Spleen (tissue), 7 donors: ENCODE measurements at regions not wholly inside any gene's neighbourhood (a gene's known extent, or its start where the extent isn't known, plus 50 kb on each side); places are given as distances from the start of the nearest gene placed in this dataset.

Experiments used
- POLR2A ChIP-seq, 3 donors: fragments of 450-650 bp; IDR thresholded peaks; one replicate each; pipeline ENCODE4 v1.5.1; 2017; ENCODE audit warnings: antibody characterized with exemption in 3 of 3, mild to moderate bottlenecking in 1 of 3
- TF ChIP-seq, protein P1 (sequence below), 11 experiments: fragments of 200-600 bp in 7 of 11; fragments of 450-650 bp in 4 of 11; sonication (generic) in 4 of 11; IDR thresholded peaks in 8 of 11; conservative IDR thresholded peaks in 3 of 11; 1 replicate in 7 of 11; 2 replicates in 4 of 11; pipeline versions ENCODE4 v1.4.0 to v1.8.0; 2016 to 2021; ENCODE audit warnings: antibody characterized with exemption in 11 of 11, inconsistent platforms in 4 of 11, mild to moderate bottlenecking in 1 of 11
- donor health status: DM: no; HTN: no; CAD: no; lungs with moderate emphysema.
- donor health status: DM: no; HTN: no; CAD: no.
- donor health status: DM: no; HTN: no; CAD: no.

GRCh38 chr22:23415490-23415851 is 164.6 kb downstream of the IGLL1 start:
- TF ChIP-seq POLR2A (IDR thresholded peaks at IDR 0.05), result no peak
- TF ChIP-seq, protein P1, sequence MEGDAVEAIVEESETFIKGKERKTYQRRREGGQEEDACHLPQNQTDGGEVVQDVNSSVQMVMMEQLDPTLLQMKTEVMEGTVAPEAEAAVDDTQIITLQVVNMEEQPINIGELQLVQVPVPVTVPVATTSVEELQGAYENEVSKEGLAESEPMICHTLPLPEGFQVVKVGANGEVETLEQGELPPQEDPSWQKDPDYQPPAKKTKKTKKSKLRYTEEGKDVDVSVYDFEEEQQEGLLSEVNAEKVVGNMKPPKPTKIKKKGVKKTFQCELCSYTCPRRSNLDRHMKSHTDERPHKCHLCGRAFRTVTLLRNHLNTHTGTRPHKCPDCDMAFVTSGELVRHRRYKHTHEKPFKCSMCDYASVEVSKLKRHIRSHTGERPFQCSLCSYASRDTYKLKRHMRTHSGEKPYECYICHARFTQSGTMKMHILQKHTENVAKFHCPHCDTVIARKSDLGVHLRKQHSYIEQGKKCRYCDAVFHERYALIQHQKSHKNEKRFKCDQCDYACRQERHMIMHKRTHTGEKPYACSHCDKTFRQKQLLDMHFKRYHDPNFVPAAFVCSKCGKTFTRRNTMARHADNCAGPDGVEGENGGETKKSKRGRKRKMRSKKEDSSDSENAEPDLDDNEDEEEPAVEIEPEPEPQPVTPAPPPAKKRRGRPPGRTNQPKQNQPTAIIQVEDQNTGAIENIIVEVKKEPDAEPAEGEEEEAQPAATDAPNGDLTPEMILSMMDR (IDR thresholded peaks at IDR 0.05 in 8 of 11, conservative IDR thresholded peaks at IDR 0.05 in 3 of 11), result no peak
